T-cell (primary cell): ENCODE measurements at regions not wholly inside any gene's neighbourhood (a gene's known extent, or its start where the extent isn't known, plus 50 kb on each side); places are given as distances from the start of the nearest gene placed in this dataset.
"Not testable (repeated sequence)": the region's sequence is repeated elsewhere in the genome, so short reads cannot be mapped to it uniquely, and the experiment has no call there.

Experiments used
- ATAC-seq, 4 experiments: fragments of 200-7000 bp in 3 of 4; fragments of 150-1000 bp in 1 of 4; cut with Tn5 transposase; replicated peaks in 1 of 4; 1 replicate in 3 of 4; 2 replicates in 1 of 4; pipeline ENCODE4 v1.10.0; 2021; ENCODE audit warnings: moderate library complexity in 3 of 4, mild to moderate bottlenecking in 2 of 4, moderate number of reproducible peaks in 1 of 4
- CTCF ChIA-PET, 2 donors: fragments of 300-600 bp; sonication (Branson Sonifier 250); formaldehyde crosslinking; loops; one replicate each; lab custom pipeline; 2022; ENCODE audit warnings: antibody characterized with exemption in 2 of 2; lab: Charles Lee
- POLR2A ChIA-PET, 2 donors: fragments of 300-600 bp; sonication (Branson Sonifier 250); formaldehyde crosslinking; loops; one replicate each; lab custom pipeline; 2022; ENCODE audit warnings: antibody characterized with exemption in 2 of 2; lab: Charles Lee
- DNase-seq, 35 experiments: peaks; one replicate each; pipeline versions ENCODE4 v3.0.0 to v3.0.0-alpha.2; 2013 to 2023
- H3K27ac ChIP-seq: one replicate; pipeline ENCODE4 v1.5.1; 2013; ENCODE audit warnings: low read length
- H3K27me3 ChIP-seq, 2 experiments: replicated peaks in 1 of 2; 1 replicate in 1 of 2; 2 replicates in 1 of 2; pipeline versions ENCODE4 v1.6.1 to v1.7.0; 2013; ENCODE audit warnings: low read length in 1 of 2, mixed read lengths in 1 of 2; ENCODE audit not compliant: control insufficient read depth in 2 of 2, insufficient read depth in 2 of 2; ENCODE audit errors: extremely low read depth in 1 of 2
- H3K36me3 ChIP-seq, 2 donors: 1 replicate in 1 of 2; 2 replicates in 1 of 2; pipeline versions ENCODE4 v1.6.1 to v1.7.0; 2013; ENCODE audit warnings: low read length in 1 of 2; ENCODE audit not compliant: control insufficient read depth in 2 of 2, insufficient read depth in 1 of 2; ENCODE audit errors: extremely low read depth in 1 of 2
- H3K4me1 ChIP-seq, 2 experiments: 1 replicate in 1 of 2; 2 replicates in 1 of 2; pipeline versions ENCODE4 v1.6.1 to v1.7.0; 2013; ENCODE audit warnings: low read length in 2 of 2, mixed read lengths in 1 of 2; ENCODE audit not compliant: insufficient read depth in 2 of 2, control insufficient read depth in 1 of 2; ENCODE audit errors: extremely low read depth in 1 of 2
- H3K4me3 ChIP-seq, 2 donors: 1 replicate in 1 of 2; 2 replicates in 1 of 2; pipeline versions ENCODE4 v1.5.1 to v1.7.0; 2013; ENCODE audit warnings: mild to moderate bottlenecking in 2 of 2, low read length in 1 of 2, moderate library complexity in 1 of 2; ENCODE audit not compliant: control insufficient read depth in 1 of 2; ENCODE audit errors: extremely low read depth in 1 of 2
- H3K9me3 ChIP-seq: 2 replicates; pipeline ENCODE4 v1.7.0; 2013
- H3K27ac Mint-ChIP-seq, 2 donors: one replicate each; pipeline ENCODE4 v1.8.0; 2020 to 2021; ENCODE audit warnings: mild to moderate bottlenecking in 2 of 2, mixed read lengths in 2 of 2
- H3K27me3 Mint-ChIP-seq, 2 donors: one replicate each; pipeline ENCODE4 v1.8.0; 2021 to 2022; ENCODE audit warnings: mixed read lengths in 2 of 2
- H3K36me3 Mint-ChIP-seq: one replicate; pipeline ENCODE4 v1.8.0; 2021; ENCODE audit warnings: mixed read lengths
- H3K4me1 Mint-ChIP-seq, 3 donors: one replicate each; pipeline ENCODE4 v1.8.0; 2020 to 2022; ENCODE audit warnings: mixed read lengths in 3 of 3, mild to moderate bottlenecking in 1 of 3
- H3K4me3 Mint-ChIP-seq, 3 donors: one replicate each; pipeline ENCODE4 v1.8.0; 2020 to 2022; ENCODE audit warnings: mild to moderate bottlenecking in 3 of 3, mixed read lengths in 3 of 3, moderate library complexity in 3 of 3
- H3K9me3 Mint-ChIP-seq, 3 donors: one replicate each; pipeline ENCODE4 v1.8.0; 2020 to 2022; ENCODE audit warnings: mixed read lengths in 3 of 3
- WGBS: methylation state at CpG from one replicate; pipeline ENCODE4 v1.1.5; 2013; ENCODE audit warnings: missing lambda C conversion rate; ENCODE audit not compliant: insufficient coverage; 5-methylcytosine and 5-hydroxymethylcytosine counted together

- H3K4me1 Mint-ChIP-seq: no peaks in the 10 kb centered on the region
- H3K36me3 Mint-ChIP-seq: no peaks in the 10 kb centered on the region
- CTCF ChIA-PET: no interaction called here
- H3K27me3 Mint-ChIP-seq: peaks cover 0 to 4% of the 10 kb centered on the region in 2 donors
- WGBS: no CpG with 5 or more reads among the region's 5 CpGs
- POLR2A ChIA-PET: no interaction called here
- Histone ChIP-seq H3K27me3 (peaks cover 0 to 6% of the 10 kb centered on the region in 2 experiments), H3K9me3 (no peaks in the 10 kb centered on the region), H3K36me3 (no peaks in the 10 kb centered on the region), H3K4me1 (no peaks in the 10 kb centered on the region), H3K4me3 (no peak overlapping the region), H3K27ac (no peak overlapping the region)
- DNase-seq (no peak), ATAC-seq (no peak)
- no peak overlapping the region for H3K27ac Mint-ChIP-seq
- peaks cover 0 to 5% (median 4%) of the 10 kb centered on the region in 3 donors for H3K9me3 Mint-ChIP-seq
- no peak overlapping the region for H3K4me3 Mint-ChIP-seq
These were observed 413.0 kb downstream of the TSHZ3 start for GRCh38 chr19:30936276-30936675.

- Histone ChIP-seq H3K4me1 (no peaks in the 10 kb centered on the region), H3K9me3 (no peaks in the 10 kb centered on the region), H3K36me3 (no peaks in the 10 kb centered on the region), H3K27me3 (peaks cover 0 to 6% of the 10 kb centered on the region in 2 experiments), H3K27ac (no peak overlapping the region), H3K4me3 (no peak overlapping the region)
- DNase-seq (no peak), ATAC-seq (no peak)
- Mint-ChIP-seq H3K4me1 (no peaks in the 10 kb centered on the region), H3K4me3 (no peak overlapping the region), H3K27ac (no peak overlapping the region), H3K27me3 (peaks cover 0 to 1% of the 10 kb centered on the region in 2 donors), H3K9me3 (peaks cover 0 to 5% (median 4%) of the 10 kb centered on the region in 3 donors), H3K36me3 (no peaks in the 10 kb centered on the region)
- CTCF ChIA-PET: no interaction called here
- 55% methylated on average over 2 of the region's 4 CpGs for WGBS
- POLR2A ChIA-PET: no interaction called here
These were observed 414.1 kb downstream of the TSHZ3 start for GRCh38 chr19:30935146-30935545.

- H3K27me3 ChIP-seq, CTCF ChIA-PET, H3K36me3 ChIP-seq, POLR2A ChIA-PET, H3K27me3 Mint-ChIP-seq, H3K36me3 Mint-ChIP-seq, H3K27ac ChIP-seq, H3K4me1 ChIP-seq, H3K9me3 ChIP-seq, H3K4me1 Mint-ChIP-seq, H3K4me3 Mint-ChIP-seq, H3K4me3 ChIP-seq, DNase-seq, H3K9me3 Mint-ChIP-seq, ATAC-seq, H3K27ac Mint-ChIP-seq: not testable (repeated sequence)
- WGBS: no CpG with 5 or more reads among the region's 3 CpGs
These were observed 415.8 kb downstream of the TSHZ3 start for GRCh38 chr19:30933454-30933853.

- DNase-seq: no peak
- Histone ChIP-seq H3K4me1 (no peaks in the 10 kb centered on the region), H3K27me3 (peaks cover 0 to 7% of the 10 kb centered on the region in 2 experiments), H3K27ac (no peak overlapping the region), H3K9me3 (no peaks in the 10 kb centered on the region), H3K36me3 (no peaks in the 10 kb centered on the region), H3K4me3 (no peak overlapping the region)
- H3K36me3 Mint-ChIP-seq: no peaks in the 10 kb centered on the region
- WGBS: 69% methylated on average over 2 of the region's 3 CpGs
- ATAC-seq: no peak
- CTCF ChIA-PET: no interaction called here
- POLR2A ChIA-PET: no interaction called here
- no peaks in the 10 kb centered on the region for H3K4me1 Mint-ChIP-seq
- no peaks in the 10 kb centered on the region for H3K27me3 Mint-ChIP-seq
- no peak overlapping the region for H3K27ac Mint-ChIP-seq
- H3K4me3 Mint-ChIP-seq: no peak overlapping the region
- H3K9me3 Mint-ChIP-seq: peaks cover under 1 to 4% (median 3%) of the 10 kb centered on the region in 3 donors
These were observed 416.4 kb downstream of the TSHZ3 start for GRCh38 chr19:30932854-30933253.

- no peak overlapping the region for H3K4me3 Mint-ChIP-seq
- 94% methylated on average over 9 of the region's 12 CpGs for WGBS
- H3K9me3 Mint-ChIP-seq: peaks cover 3 to 8% (median 3%) of the 10 kb centered on the region in 3 donors
- ATAC-seq: no peak
- POLR2A ChIA-PET: no interaction called here
- H3K27me3 Mint-ChIP-seq: no peaks in the 10 kb centered on the region
- Histone ChIP-seq H3K4me3 (no peak overlapping the region), H3K4me1 (no peaks in the 10 kb centered on the region), H3K36me3 (no peaks in the 10 kb centered on the region), H3K27ac (no peak overlapping the region), H3K9me3 (no peaks in the 10 kb centered on the region), H3K27me3 (peaks cover 0 to 10% of the 10 kb centered on the region in 2 experiments)
- H3K27ac Mint-ChIP-seq: no peak overlapping the region
- CTCF ChIA-PET: no interaction called here
- no peaks in the 10 kb centered on the region for H3K36me3 Mint-ChIP-seq
- H3K4me1 Mint-ChIP-seq: no peaks in the 10 kb centered on the region
- no peak for DNase-seq
These were observed 418.1 kb downstream of the TSHZ3 start for GRCh38 chr19:30930941-30931706.

- ChIA-PET CTCF (no interaction called here), POLR2A (no interaction called here)
- no peak overlapping the region for H3K27ac ChIP-seq
- no peaks in the 10 kb centered on the region for H3K4me1 Mint-ChIP-seq
- no peaks in the 10 kb centered on the region for H3K27me3 Mint-ChIP-seq
- no peak overlapping the region for H3K4me3 Mint-ChIP-seq
- H3K4me1 ChIP-seq: no peaks in the 10 kb centered on the region
- H3K27me3 ChIP-seq: peaks cover 0 to 7% of the 10 kb centered on the region in 2 experiments
- DNase-seq (no peak), ATAC-seq (no peak)
- H3K36me3 ChIP-seq: no peaks in the 10 kb centered on the region
- H3K27ac Mint-ChIP-seq: no peak overlapping the region
- H3K9me3 ChIP-seq: no peaks in the 10 kb centered on the region
- H3K4me3 ChIP-seq: no peak overlapping the region
- peaks cover 3 to 4% (median 3%) of the 10 kb centered on the region in 3 donors for H3K9me3 Mint-ChIP-seq
- WGBS: 58% methylated on average over 2 of the region's 6 CpGs
- no peaks in the 10 kb centered on the region for H3K36me3 Mint-ChIP-seq
These were observed 421.5 kb downstream of the TSHZ3 start for GRCh38 chr19:30927705-30928104.
